GM19239 (cell line): ENCODE measurements at regions not wholly inside any gene's neighbourhood (a gene's known extent, or its start where the extent isn't known, plus 50 kb on each side); places are given as distances from the start of the nearest gene placed in this dataset.
A peak's percentile ranks its signal among the peaks of the same experiment; 100 is the strongest.

Experiments
- DNase-seq: peaks from one replicate; pipeline ENCODE4 v3.0.0; 2011; ENCODE audit warnings: low spot score; ENCODE audit not compliant: insufficient read length
- FAIRE-seq: peaks from 2 replicates; lab custom pipeline; 2011; peaks lifted over from hg19 to GRCh38; lab: Jason Lieb, UNC

DNA sequence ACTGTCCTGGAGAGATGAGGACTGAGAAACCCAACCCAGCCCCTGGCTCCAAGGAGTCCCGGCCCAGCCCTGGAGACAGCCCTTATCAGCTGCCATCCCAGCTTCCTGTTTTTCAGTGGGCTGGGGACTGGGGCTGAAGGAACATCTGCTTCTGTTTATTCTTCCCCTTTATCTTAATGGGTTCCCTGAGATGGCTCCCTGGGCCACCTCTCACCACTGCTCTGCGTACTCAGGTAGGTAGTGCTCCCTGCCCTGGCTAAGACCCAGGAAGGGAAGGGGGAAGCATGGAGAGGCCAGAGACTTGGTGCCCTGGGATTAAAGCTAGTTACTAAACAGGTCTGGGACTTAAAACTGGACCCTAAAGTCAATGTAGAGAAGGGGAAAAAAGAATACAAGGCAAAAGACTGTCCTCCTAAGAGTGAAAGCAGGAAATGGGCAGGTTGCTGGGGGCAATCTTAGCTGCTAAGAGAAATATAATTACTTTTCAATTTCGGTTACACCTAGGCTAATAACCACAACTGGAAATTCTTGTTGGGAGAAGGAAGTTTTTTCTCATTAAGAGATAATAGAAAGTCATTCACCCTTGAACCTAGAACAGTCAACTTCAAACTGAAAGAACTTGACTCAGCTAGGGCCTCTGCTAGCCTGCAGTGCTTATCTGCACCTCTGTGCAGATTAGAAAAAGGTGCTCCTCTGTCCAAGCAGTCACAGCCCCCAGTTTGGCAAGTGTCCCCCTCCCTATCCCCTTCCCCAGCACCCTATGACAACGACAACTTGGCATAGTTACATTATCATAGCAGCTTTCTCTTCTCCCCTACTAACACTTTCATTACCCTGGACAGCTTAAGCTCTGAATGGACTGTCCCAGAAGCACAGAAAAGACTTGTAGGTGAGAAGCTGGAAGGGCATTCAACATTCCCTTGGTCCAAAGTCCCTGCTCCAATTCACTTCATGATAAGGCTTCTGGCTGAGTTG lies 65.6 kb upstream of the KDM7A start:
- no peak for DNase-seq
- FAIRE-seq, result peak; percentile 35

DNA sequence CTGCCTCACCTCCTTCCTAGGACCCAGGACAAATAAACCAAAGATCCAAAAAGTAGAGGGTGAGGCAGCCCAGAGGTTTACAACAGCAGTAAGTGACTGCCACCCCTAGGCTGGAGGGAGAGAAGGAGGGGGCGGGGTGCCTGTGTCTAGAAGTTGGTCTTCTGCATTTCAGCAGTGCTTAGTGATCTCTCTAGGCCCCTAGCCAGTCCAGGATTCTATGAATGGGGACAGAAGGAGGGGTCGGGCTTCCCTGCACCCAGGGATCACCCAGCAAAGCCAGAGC lies 62.8 kb upstream of the KDM7A start:
- DNase-seq (no peak), FAIRE-seq (no peak)

GRCh38 chr7:140238778-140239652 lies 62.2 kb upstream of the KDM7A start:
- FAIRE-seq (no peak), DNase-seq (no peak)

GRCh38 chr7:140237390-140237789 lies 60.6 kb upstream of the KDM7A start:
- FAIRE-seq (no peak), DNase-seq (no peak)

GRCh38 chr7:140236626-140237025 lies 59.8 kb upstream of the KDM7A start:
- FAIRE-seq (no peak), DNase-seq (no peak)

GRCh38 chr7:140235114-140235513 lies 58.3 kb upstream of the KDM7A start:
- no peak for FAIRE-seq
- DNase-seq, result no peak

GRCh38 chr7:140232957-140233917 lies 56.5 kb upstream of the KDM7A start:
- peak; percentile 39 for FAIRE-seq

DNA sequence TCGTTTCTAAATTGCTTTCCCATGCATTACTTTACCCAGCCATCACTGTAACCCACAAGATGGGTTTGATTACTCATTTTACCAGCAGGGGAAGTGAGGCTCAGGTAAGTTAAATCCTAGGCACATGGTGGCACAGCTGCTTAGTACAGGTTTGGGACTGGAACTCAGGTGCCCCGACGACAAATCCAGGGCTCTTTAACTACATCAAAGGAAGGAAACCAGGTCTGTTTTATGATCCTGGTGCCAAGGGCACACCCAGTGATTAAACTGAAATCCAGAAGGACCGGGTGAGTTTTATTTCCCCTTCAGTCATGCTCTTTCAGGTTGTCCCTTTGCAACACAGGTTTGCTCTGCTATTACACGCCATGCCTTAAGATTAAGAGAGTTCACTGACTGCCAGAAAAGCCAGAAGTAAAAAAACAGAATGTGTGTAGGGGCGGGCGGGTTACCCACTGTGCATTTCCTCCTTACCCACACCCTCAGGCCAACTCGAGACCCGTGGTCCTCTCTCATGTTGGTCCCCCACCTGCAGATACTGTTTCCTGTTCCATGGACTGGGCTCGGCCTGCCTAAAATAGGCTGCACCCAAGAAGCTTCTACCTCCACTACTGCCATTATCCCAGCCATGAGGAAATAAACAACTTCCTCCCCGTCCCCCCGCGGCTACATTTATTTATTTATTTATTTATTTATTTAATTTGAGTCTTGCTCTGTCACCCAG lies 55.1 kb upstream of the KDM7A start:
- FAIRE-seq (no peak), DNase-seq (no peak)

More at GRCh38 chr7:140232957-140233917, 56.5 kb upstream of the KDM7A start:
- DNase-seq, result no peak

- DNase-seq (no peak), FAIRE-seq (no peak)
These were observed 54.3 kb upstream of the KDM7A start for GRCh38 chr7:140230861-140231770.

GRCh38 chr7:140230516-140230860 lies 53.7 kb upstream of the KDM7A start:
- no peak for FAIRE-seq
- no peak for DNase-seq

DNA sequence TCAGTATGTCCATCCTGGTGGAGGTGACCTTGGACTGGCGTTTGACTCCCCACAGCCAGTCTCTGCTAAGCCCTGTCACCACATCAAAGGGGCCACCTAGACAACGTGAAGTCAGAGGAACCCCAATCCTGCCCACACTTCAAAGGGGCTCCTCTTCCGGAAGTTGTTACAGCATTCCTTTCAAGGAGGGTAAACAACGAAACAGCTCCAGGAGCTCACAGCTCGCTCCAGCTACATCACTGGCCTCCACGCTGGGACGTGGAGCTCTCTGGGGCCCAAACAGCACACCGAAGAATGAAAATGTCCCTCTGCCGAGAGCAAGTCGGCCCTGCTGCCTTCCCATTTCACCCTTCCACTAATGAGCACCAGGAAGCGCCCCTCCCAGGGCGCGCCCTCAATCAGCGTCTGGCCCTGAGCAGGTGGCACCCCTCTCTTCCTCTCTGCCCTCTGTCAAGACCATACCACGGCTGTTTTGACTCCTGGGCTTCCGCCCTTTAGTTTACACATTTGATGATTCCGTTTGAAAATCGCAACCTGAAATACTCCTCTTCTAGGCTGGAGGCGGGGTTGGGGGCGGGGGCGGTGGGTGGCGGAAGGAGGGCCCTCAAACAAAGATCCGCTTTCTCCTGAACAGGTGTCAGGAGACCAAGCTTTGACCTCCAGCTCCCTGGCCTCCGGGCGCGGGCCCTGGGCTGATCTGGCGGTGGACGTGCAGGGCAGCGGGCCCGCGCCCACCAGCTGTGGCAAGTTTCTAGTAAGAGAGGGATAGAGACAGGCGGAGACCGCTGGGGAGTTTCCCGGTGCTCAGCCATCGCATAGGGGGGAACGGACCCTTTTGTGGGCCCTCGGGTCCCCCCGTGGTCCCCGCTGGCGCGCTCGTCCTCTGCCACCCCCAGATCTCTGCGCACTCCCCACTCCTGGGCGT lies 53.1 kb upstream of the KDM7A start:
- FAIRE-seq, result no peak
- DNase-seq, result no peak

- no peak for FAIRE-seq
- no peak for DNase-seq
These were observed 52.3 kb upstream of the KDM7A start for GRCh38 chr7:140229101-140229525.
